Bronchial epithelial cell (primary cell): ENCODE measurements at regions not wholly inside any gene's neighbourhood (a gene's known extent, or its start where the extent isn't known, plus 50 kb on each side); places are given as distances from the start of the nearest gene placed in this dataset.

Experiments
- DNase-seq: peaks from one replicate; pipeline ENCODE4 v3.0.0-alpha.2; 2010; ENCODE audit warnings: low read depth
- FAIRE-seq: peaks from 2 replicates; lab custom pipeline; 2011; peaks lifted over from hg19 to GRCh38; lab: Jason Lieb, UNC
- H3K27me3 ChIP-seq: 2 replicates; pipeline ENCODE4 v1.5.1; 2011; ENCODE audit warnings: low read length; ENCODE audit not compliant: control insufficient read depth, insufficient read depth
- H3K36me3 ChIP-seq: 2 replicates; pipeline ENCODE4 v1.5.1; 2011; ENCODE audit warnings: low read length; ENCODE audit not compliant: control insufficient read depth, insufficient read depth
- H3K4me3 ChIP-seq: 2 replicates; pipeline ENCODE4 v1.5.1; 2011; ENCODE audit warnings: mild to moderate bottlenecking, low read depth, low read length, control low read depth
- TF ChIP-seq, protein P1 (sequence below): IDR thresholded peaks from 2 replicates; pipeline ENCODE4 v1.5.1; 2011; ENCODE audit warnings: mild to moderate bottlenecking, moderate library complexity, low read length, control low read depth, inconsistent platforms; ENCODE audit not compliant: insufficient read depth, severe bottlenecking

DNA sequence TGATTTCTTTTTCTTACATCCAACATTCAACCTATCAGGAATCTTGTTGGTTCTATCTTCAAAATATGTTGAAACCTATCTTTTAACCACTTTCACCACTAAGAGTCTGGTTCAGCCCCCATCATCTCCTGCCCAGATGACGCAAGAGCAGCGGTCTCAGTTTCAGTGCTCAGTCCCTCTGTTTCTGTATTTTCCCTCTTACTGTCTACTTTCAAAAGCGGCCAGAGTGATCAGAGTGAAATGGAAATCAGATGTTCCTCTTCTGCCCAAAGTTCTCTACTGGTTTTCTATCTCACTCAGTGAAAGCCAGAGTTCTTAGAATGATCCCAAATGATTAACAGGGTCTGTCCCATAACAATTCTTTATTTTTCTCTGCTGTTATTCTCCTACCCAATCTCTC is 147.9 kb upstream of the PDE7B start:
- TF ChIP-seq, protein P1, sequence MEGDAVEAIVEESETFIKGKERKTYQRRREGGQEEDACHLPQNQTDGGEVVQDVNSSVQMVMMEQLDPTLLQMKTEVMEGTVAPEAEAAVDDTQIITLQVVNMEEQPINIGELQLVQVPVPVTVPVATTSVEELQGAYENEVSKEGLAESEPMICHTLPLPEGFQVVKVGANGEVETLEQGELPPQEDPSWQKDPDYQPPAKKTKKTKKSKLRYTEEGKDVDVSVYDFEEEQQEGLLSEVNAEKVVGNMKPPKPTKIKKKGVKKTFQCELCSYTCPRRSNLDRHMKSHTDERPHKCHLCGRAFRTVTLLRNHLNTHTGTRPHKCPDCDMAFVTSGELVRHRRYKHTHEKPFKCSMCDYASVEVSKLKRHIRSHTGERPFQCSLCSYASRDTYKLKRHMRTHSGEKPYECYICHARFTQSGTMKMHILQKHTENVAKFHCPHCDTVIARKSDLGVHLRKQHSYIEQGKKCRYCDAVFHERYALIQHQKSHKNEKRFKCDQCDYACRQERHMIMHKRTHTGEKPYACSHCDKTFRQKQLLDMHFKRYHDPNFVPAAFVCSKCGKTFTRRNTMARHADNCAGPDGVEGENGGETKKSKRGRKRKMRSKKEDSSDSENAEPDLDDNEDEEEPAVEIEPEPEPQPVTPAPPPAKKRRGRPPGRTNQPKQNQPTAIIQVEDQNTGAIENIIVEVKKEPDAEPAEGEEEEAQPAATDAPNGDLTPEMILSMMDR = no peak
- DNase-seq = no peak
- no peak for FAIRE-seq
- Histone ChIP-seq H3K36me3 (no peaks in the 10 kb centered on the region), H3K4me3 (no peak overlapping the region), H3K27me3 (peaks cover 3% of the 10 kb centered on the region)

DNA sequence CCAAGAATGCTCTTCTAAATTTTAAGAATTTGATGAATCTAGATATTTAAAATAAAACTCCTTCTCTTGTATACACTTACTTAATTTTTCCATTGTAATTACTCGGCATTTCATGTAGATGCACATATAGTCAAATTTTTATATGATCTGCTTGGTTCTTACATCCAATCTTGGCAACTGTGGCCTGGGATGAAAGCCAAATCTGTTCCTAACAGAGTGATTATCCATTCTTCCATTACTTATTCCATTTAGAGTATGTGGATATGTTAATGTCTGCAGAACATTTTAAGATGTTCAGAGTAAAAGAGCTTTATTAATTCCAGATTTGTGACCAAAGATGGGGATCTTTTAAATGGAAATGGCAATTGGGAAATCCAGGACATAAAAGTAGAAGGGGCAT is 144.1 kb upstream of the PDE7B start:
- H3K36me3 ChIP-seq = no peaks in the 10 kb centered on the region
- DNase-seq (no peak), FAIRE-seq (no peak)
- peaks cover 3% of the 10 kb centered on the region for H3K27me3 ChIP-seq
- no peak overlapping the region for H3K4me3 ChIP-seq
- TF ChIP-seq, protein P1 = no peak

DNA sequence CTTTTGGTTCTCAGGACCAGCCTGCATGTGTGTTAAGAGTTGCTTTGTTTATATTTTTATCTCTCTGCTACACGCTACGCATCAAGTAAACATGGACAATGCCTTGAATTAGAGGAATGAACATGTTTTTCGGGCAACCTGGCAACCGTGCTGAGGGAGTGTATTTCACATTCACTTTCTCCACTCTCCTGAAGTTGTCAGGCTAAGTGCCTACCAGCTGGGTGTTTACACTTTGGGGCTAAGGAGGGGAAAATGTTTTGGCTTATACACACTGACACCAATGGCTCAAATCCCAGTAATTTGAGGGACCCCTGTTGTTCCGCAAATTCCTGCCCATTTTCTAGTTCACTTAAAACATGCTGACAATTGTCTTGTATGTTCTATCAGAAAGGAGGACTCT is 141.5 kb upstream of the PDE7B start:
- Histone ChIP-seq H3K27me3 (peaks cover 2% of the 10 kb centered on the region), H3K36me3 (no peaks in the 10 kb centered on the region), H3K4me3 (no peak overlapping the region)
- no peak for FAIRE-seq
- TF ChIP-seq, protein P1 = no peak
- DNase-seq = no peak

DNA sequence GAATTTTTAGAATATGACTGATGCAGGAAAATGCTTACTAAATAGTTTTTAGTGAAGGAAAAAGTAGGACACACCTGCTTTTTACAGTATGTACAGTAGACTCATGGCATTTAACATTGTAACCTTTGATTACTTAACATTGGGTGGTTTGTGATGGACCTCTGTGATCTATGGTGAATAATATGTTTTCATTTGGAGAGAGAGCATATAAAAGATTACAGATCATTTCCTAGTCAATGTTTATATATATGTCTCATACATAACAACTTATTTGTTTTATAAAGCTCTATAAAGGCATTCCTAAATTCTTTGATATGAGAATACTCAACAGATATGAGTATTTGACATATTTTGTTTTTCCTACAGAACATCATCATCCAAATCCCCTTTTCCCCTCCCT is 129.3 kb upstream of the PDE7B start:
- Histone ChIP-seq H3K4me3 (no peak overlapping the region), H3K36me3 (no peaks in the 10 kb centered on the region), H3K27me3 (no peaks in the 10 kb centered on the region)
- DNase-seq (peak; percentile 23), FAIRE-seq (no peak)
- TF ChIP-seq, protein P1 = no peak

DNA sequence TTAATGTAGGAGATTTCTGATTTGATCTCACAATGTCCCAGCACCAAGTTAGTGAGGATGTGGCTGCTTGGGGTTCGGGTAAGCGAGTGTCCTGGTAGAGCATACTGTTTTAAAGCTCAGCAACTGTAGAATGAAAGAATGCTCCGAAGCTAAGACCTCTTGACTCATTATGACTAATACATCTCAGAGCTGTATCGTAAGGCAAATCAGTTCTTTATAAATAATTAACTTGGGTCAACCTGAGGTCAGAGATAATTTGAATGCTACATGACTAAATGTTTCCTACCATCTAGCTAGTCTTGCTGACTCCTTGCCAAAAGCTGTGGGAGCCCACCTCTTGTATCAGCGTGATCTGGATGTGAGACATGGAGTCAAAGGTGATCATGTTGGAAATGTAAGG is 128.8 kb upstream of the PDE7B start:
- no peak overlapping the region for H3K4me3 ChIP-seq
- peak; percentile 91 for DNase-seq
- no peaks in the 10 kb centered on the region for H3K27me3 ChIP-seq
- no peak for FAIRE-seq
- no peaks in the 10 kb centered on the region for H3K36me3 ChIP-seq
- TF ChIP-seq, protein P1 = no peak

DNA sequence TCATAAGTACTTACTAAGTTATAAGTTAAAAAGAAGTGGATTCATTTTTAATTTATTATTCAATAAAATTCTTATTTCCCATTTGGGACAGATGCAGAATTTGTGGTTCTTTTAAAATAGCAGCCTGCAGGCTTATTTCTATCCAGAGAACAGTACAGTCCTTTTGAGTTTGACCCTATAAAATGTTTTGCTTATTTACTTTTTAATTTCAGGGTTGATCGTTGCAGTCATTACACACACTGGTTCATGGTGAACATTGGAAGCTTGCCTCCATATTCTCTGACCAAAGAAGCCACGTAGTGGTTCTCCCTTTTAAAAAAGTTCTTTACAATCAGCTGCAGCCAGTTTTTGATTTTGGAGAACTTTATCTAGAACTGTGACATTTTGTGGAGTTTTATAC is 122.9 kb upstream of the PDE7B start:
- Histone ChIP-seq H3K27me3 (peaks cover 2% of the 10 kb centered on the region), H3K4me3 (no peak overlapping the region), H3K36me3 (no peaks in the 10 kb centered on the region)
- DNase-seq (no peak), FAIRE-seq (no peak)
- TF ChIP-seq, protein P1 = no peak
